ENCODE measurements at regions not wholly inside any gene's neighbourhood (a gene's known extent, or its start where the extent isn't known, plus 50 kb on each side); places are given as distances from the start of the nearest gene placed in this dataset.

GRCh38 chr4:163591614-163592020 is 97.1 kb downstream of the TMA16 start:
- WGBS, 2 donors, result 80% methylated on average over 1 of the region's 1 CpG
- H3K27ac ChIP-seq, result no peak overlapping the region
- no peak for TF ChIP-seq POLR2A (IDR thresholded peaks at IDR 0.05)
- TF ChIP-seq, protein P1, sequence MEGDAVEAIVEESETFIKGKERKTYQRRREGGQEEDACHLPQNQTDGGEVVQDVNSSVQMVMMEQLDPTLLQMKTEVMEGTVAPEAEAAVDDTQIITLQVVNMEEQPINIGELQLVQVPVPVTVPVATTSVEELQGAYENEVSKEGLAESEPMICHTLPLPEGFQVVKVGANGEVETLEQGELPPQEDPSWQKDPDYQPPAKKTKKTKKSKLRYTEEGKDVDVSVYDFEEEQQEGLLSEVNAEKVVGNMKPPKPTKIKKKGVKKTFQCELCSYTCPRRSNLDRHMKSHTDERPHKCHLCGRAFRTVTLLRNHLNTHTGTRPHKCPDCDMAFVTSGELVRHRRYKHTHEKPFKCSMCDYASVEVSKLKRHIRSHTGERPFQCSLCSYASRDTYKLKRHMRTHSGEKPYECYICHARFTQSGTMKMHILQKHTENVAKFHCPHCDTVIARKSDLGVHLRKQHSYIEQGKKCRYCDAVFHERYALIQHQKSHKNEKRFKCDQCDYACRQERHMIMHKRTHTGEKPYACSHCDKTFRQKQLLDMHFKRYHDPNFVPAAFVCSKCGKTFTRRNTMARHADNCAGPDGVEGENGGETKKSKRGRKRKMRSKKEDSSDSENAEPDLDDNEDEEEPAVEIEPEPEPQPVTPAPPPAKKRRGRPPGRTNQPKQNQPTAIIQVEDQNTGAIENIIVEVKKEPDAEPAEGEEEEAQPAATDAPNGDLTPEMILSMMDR (IDR thresholded peaks at IDR 0.05), result no peak

DNA sequence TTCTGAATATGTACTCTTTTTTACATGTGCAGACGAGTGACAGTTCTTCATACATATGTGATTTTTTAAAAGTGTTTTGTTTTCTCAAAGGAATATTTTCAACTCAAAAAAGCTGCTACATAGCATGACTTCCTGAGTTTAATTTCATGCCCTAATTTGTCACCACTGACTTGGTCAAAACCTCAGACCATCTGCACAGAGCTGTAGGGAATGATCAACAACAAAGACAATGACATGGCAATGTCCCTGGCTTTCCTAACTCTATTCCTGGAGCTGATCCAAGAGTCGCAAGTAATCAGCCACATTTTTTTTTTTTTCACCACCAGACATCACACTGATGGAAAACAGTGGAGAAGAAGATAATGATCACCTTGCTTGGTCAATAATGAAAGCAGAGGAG is 97.7 kb downstream of the TMA16 start:
- no peaks in the 10 kb centered on the region for H3K4me1 ChIP-seq
- H3K4me3 ChIP-seq (replicated peaks in 1 of 3), result no peak overlapping the region
- TF ChIP-seq, protein P1 (IDR thresholded peaks at IDR 0.05), result no peak
- no peak for TF ChIP-seq POLR2A (IDR thresholded peaks at IDR 0.05)
- no peaks in the 10 kb centered on the region for H3K9me3 ChIP-seq
- 45 to 58% methylated on average over 2 of the region's 2 CpGs for WGBS, 2 donors
- no peak for DNase-seq
- intact Hi-C loops (cut with DNase I), result no loop called here
- H3K27me3 ChIP-seq, result no peaks in the 10 kb centered on the region
- H3K27ac ChIP-seq, result no peak overlapping the region
- H3K36me3 ChIP-seq, result no peaks in the 10 kb centered on the region

More at GRCh38 chr4:163591614-163592020, 97.1 kb downstream of the TMA16 start:
- Histone ChIP-seq H3K4me1 (no peaks in the 10 kb centered on the region), H3K9me3 (no peaks in the 10 kb centered on the region), H3K27me3 (no peaks in the 10 kb centered on the region), H3K4me3 (replicated peaks in 1 of 3) (no peak overlapping the region), H3K36me3 (no peaks in the 10 kb centered on the region)
- DNase-seq, result no peak
- intact Hi-C loops (cut with DNase I), result no loop called here

- Histone ChIP-seq H3K4me3 (replicated peaks in 1 of 3) (no peak overlapping the region), H3K27me3 (no peaks in the 10 kb centered on the region), H3K36me3 (no peaks in the 10 kb centered on the region), H3K4me1 (no peaks in the 10 kb centered on the region), H3K27ac (no peak overlapping the region), H3K9me3 (no peaks in the 10 kb centered on the region)
- no peak for TF ChIP-seq POLR2A (IDR thresholded peaks at IDR 0.05)
- TF ChIP-seq, protein P1 (IDR thresholded peaks at IDR 0.05), result no peak
- intact Hi-C loops (cut with DNase I), result no loop called here
- no peak for DNase-seq
Measured at GRCh38 chr4:163595580-163595979, 101.1 kb downstream of the TMA16 start.

DNA sequence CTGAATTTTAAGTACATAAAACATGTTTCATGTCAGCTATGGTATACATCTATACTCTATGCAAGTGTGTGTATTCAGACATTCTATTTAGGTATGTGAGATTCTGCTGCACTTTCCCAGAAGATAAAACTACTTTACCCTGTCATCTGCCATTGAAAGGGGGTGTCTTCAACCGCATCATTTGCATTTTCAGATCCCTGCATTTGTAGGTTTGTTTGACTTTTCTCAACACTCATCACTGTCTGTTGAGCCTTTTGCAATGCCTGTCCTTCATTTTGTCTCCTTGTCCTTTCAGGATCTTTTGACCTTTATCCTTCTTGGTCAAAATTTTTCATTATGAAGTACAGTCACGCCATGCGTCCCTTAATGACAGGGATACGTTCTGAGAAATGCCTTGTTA is 103.5 kb downstream of the TMA16 start:
- no peak overlapping the region for H3K4me3 ChIP-seq (replicated peaks in 1 of 3)
- WGBS, 2 donors, result 87 to 91% methylated on average over 4 of the region's 4 CpGs
- H3K36me3 ChIP-seq, result no peaks in the 10 kb centered on the region
- intact Hi-C loops (cut with DNase I), result no loop called here
- H3K4me1 ChIP-seq, result no peaks in the 10 kb centered on the region
- no peak overlapping the region for H3K27ac ChIP-seq
- H3K27me3 ChIP-seq, result no peaks in the 10 kb centered on the region
- DNase-seq, result no peak
- no peaks in the 10 kb centered on the region for H3K9me3 ChIP-seq
- TF ChIP-seq, protein P1 (IDR thresholded peaks at IDR 0.05), result no peak
- no peak for TF ChIP-seq POLR2A (IDR thresholded peaks at IDR 0.05)

- WGBS, 2 donors, result 90 to 91% methylated on average over 2 of the region's 2 CpGs
- H3K4me3 ChIP-seq (replicated peaks in 1 of 3), result no peak overlapping the region
- H3K4me1 ChIP-seq, result no peaks in the 10 kb centered on the region
- no peak for DNase-seq
- H3K27ac ChIP-seq, result no peak overlapping the region
- H3K9me3 ChIP-seq, result no peaks in the 10 kb centered on the region
- no peaks in the 10 kb centered on the region for H3K36me3 ChIP-seq
- H3K27me3 ChIP-seq, result no peaks in the 10 kb centered on the region
- TF ChIP-seq, protein P1 (IDR thresholded peaks at IDR 0.05), result no peak
- TF ChIP-seq POLR2A (IDR thresholded peaks at IDR 0.05), result no peak
- intact Hi-C loops (cut with DNase I), result no loop called here
Measured at GRCh38 chr4:163598489-163598888, 104.0 kb downstream of the TMA16 start.
